Cardiac fibroblast (primary cell): ENCODE measurements at regions not wholly inside any gene's neighbourhood (a gene's known extent, or its start where the extent isn't known, plus 50 kb on each side); places are given as distances from the start of the nearest gene placed in this dataset.

Experiments
- DNase-seq, 2 donors: peaks; one replicate each; pipeline versions ENCODE4 v3.0.0 to v3.0.0-alpha.2; 2010; ENCODE audit warnings: low read depth in 2 of 2
- H3K4me3 ChIP-seq, 2 donors: replicated peaks in 1 of 2; 1 replicate in 1 of 2; 2 replicates in 1 of 2; pipeline ENCODE4 v1.5.1; 2011; ENCODE audit warnings: low read depth in 2 of 2, low read length in 2 of 2, mild to moderate bottlenecking in 2 of 2, moderate library complexity in 1 of 2
- CTCF ChIP-seq: IDR thresholded peaks from one replicate; pipeline ENCODE4 v1.5.1; 2011; ENCODE audit warnings: low read depth, mild to moderate bottlenecking, low read length, inconsistent platforms

- peak in 1 of 2 donors; percentile 32 for DNase-seq
- H3K4me3 ChIP-seq, result no peak overlapping the region
- no peak for TF ChIP-seq CTCF
Observed at GRCh38 chrX:45761920-45762319, 561.2 kb upstream of the DIPK2B start.

- H3K4me3 ChIP-seq, result no peak overlapping the region
- no peak for TF ChIP-seq CTCF
- DNase-seq, result peak in 1 of 2 donors; percentile 21
Observed at GRCh38 chrX:45760187-45760742, 559.6 kb upstream of the DIPK2B start.

- DNase-seq, result peak in 1 of 2 donors; percentile 64
Observed at GRCh38 chrX:45758738-45759397, 558.2 kb upstream of the DIPK2B start.

GRCh38 chrX:45758319-45758718 lies 557.6 kb upstream of the DIPK2B start:
- H3K4me3 ChIP-seq, result no peak overlapping the region
- TF ChIP-seq CTCF, result no peak
- DNase-seq, result peak; percentile 77 to 93

More at GRCh38 chrX:45758738-45759397, 558.2 kb upstream of the DIPK2B start:
- no peak for TF ChIP-seq CTCF
- no peak overlapping the region for H3K4me3 ChIP-seq

- H3K4me3 ChIP-seq, result no peak overlapping the region
- TF ChIP-seq CTCF, result no peak
- DNase-seq, result peak in 1 of 2 donors; percentile 15
Observed at GRCh38 chrX:45757272-45757671, 556.6 kb upstream of the DIPK2B start.

- no peak for TF ChIP-seq CTCF
- H3K4me3 ChIP-seq, result no peak overlapping the region
- peak in 1 of 2 donors; percentile 32 for DNase-seq
Observed at GRCh38 chrX:45756557-45756956, 555.9 kb upstream of the DIPK2B start.
